ENCODE measurements at regions not wholly inside any gene's neighbourhood (a gene's known extent, or its start where the extent isn't known, plus 50 kb on each side); places are given as distances from the start of the nearest gene placed in this dataset.

- Histone ChIP-seq H2AFZ (ENCODE audit: low read depth, low read length, poor library complexity, severe bottlenecking) (no peak overlapping the region), H3K27me3 (ENCODE audit: insufficient read depth, low read length) (no peaks in the 10 kb centered on the region), H3K9me2 (ENCODE audit: insufficient read depth) (no peaks in the 10 kb centered on the region), H3K4me2 (ENCODE audit: low read length) (no peak overlapping the region), H3K36me3 (ENCODE audit: control insufficient read depth in 1 of 2, insufficient read depth in 2 of 2, low read length in 2 of 2) (no peaks in the 10 kb centered on the region), H3K79me2 (ENCODE audit: insufficient read depth, low read length) (no peaks in the 10 kb centered on the region), H3K4me3 (replicated peaks in 1 of 2; ENCODE audit: low read depth in 1 of 2, low read length in 2 of 2) (no peak overlapping the region), H4K20me1 (ENCODE audit: insufficient read depth) (no peaks in the 10 kb centered on the region), H3K9me3 (ENCODE audit: control insufficient read depth in 1 of 2, insufficient read depth in 1 of 2, low read depth in 1 of 2, low read length in 2 of 2) (no peaks in the 10 kb centered on the region), H3K27ac (ENCODE audit: low read depth, low read length) (no peak overlapping the region), H3K9ac (ENCODE audit: low read length) (no peak overlapping the region), H3K4me1 (ENCODE audit: control insufficient read depth in 1 of 2, insufficient read depth in 2 of 2, low read length in 2 of 2) (no peaks in the 10 kb centered on the region)
- POLR2A ChIA-PET = no interaction called here
- RAD21 ChIA-PET (ENCODE audit: low non-redundant PET in 1 of 2, low total read pairs in 2 of 2, uncharacterized antibody in 2 of 2, unreplicated experiment in 2 of 2) = no interaction called here
- BruUV-seq (replicated peaks) = no TSS peak
- CTCF ChIA-PET = interaction anchor here (0.6 kb wide), 1 partner anchor 181 kb away, joined by 3 read pairs; no protein-coding TSS in a partner anchor
- TF ChIP-seq POLR2AphosphoS5 (IDR thresholded peaks at IDR 0.05; ENCODE audit: low read depth, low read length) (no peak), EZH2phosphoT487 (IDR thresholded peaks at IDR 0.05; ENCODE audit: borderline replicate concordance) (no peak), JUND (IDR thresholded peaks at IDR 0.05) (no peak), ATF3 (IDR thresholded peaks at IDR 0.05) (no peak), FOSL1 (IDR thresholded peaks at IDR 0.05; ENCODE audit: low read depth) (no peak), ELF1 (IDR thresholded peaks at IDR 0.05; ENCODE audit: borderline replicate concordance, low read depth) (no peak), POLR2A (IDR thresholded peaks at IDR 0.05; ENCODE audit: borderline replicate concordance, extremely low read depth, insufficient read depth, insufficient read length) (no peak), TCF7L2 (IDR thresholded peaks at IDR 0.05; ENCODE audit: borderline replicate concordance, extremely low read depth, insufficient read depth, insufficient read length) (no peak), EZH2 (IDR thresholded peaks at IDR 0.05) (no peak), CBX3 (IDR thresholded peaks at IDR 0.05; ENCODE audit: low read depth) (no peak), ZBTB33 (IDR thresholded peaks at IDR 0.05; ENCODE audit: extremely low read depth, insufficient replicate concordance, low read length) (no peak)
- ATAC-seq (no peak), DNase-seq (ENCODE audit: low read depth, low spot score) (no peak)
- intact Hi-C loops (cut with micrococcal nuclease) = no loop called here
Measured at GRCh38 chr4:42750091-42750490, 93.2 kb upstream of the ATP8A1 start.
